WTC11 (cell line): ENCODE measurements at regions not wholly inside any gene's neighbourhood (a gene's known extent, or its start where the extent isn't known, plus 50 kb on each side); places are given as distances from the start of the nearest gene placed in this dataset.

ENCODE experiments used
- ATAC-seq: fragments of 200-7000 bp; cut with Tn5 transposase; 2 replicates; pipeline ENCODE4 v1.10.0; 2021; ENCODE audit warnings: mild to moderate bottlenecking, moderate library complexity
- CTCF ChIA-PET: fragments of 300-600 bp; sonication (Branson Sonifier 250); formaldehyde crosslinking; loops from one replicate; lab custom pipeline; 2021; ENCODE audit warnings: antibody characterized with exemption; lab: Charles Lee
- POLR2A ChIA-PET: fragments of 350-600 bp; sonication (Branson Sonifier 250); formaldehyde crosslinking; loops from one replicate; lab custom pipeline; 2021; ENCODE audit warnings: antibody characterized with exemption; lab: Charles Lee
- DNase-seq: peaks from one replicate; pipeline ENCODE4 v3.0.0; 2021; ENCODE audit warnings: low spot score
- H3K27ac Mint-ChIP-seq: 2 replicates; pipeline ENCODE4 v1.8.0; 2021; ENCODE audit warnings: mixed read lengths
- H3K27me3 Mint-ChIP-seq: 2 replicates; pipeline ENCODE4 v1.8.0; 2021; ENCODE audit warnings: low read depth, mild to moderate bottlenecking, moderate library complexity, mixed read lengths
- H3K36me3 Mint-ChIP-seq: 2 replicates; pipeline ENCODE4 v1.8.0; 2021; ENCODE audit warnings: mixed read lengths
- H3K4me1 Mint-ChIP-seq: 2 replicates; pipeline ENCODE4 v1.8.0; 2022; ENCODE audit warnings: mixed read lengths
- H3K4me3 Mint-ChIP-seq: 2 replicates; pipeline ENCODE4 v1.8.0; 2021; ENCODE audit warnings: mild to moderate bottlenecking, moderate library complexity, mixed read lengths
- H3K9me3 Mint-ChIP-seq: 2 replicates; pipeline ENCODE4 v1.8.0; 2021; ENCODE audit warnings: mixed read lengths
- FOXK1 ChIP-seq: sonication (generic); formaldehyde crosslinking; IDR thresholded peaks from 2 replicates; pipeline ENCODE4 v1.8.0; 2022; ENCODE audit warnings: mild to moderate bottlenecking, moderate library complexity, missing genetic modification reagents
- FOXP1 ChIP-seq: sonication (generic); formaldehyde crosslinking; IDR thresholded peaks from 2 replicates; pipeline ENCODE4 v1.8.0; 2022; ENCODE audit warnings: missing genetic modification reagents, mild to moderate bottlenecking, moderate library complexity, borderline replicate concordance
- JUN ChIP-seq: sonication (generic); formaldehyde crosslinking; IDR thresholded peaks from 2 replicates; pipeline ENCODE4 v1.8.0; 2023; ENCODE audit warnings: mild to moderate bottlenecking, missing genetic modification reagents
- MXD4 ChIP-seq: fragments of 250-450 bp; sonication (Bioruptor Pico); IDR thresholded peaks from 2 replicates; pipeline ENCODE4 v1.8.0; 2021; ENCODE audit warnings: mild to moderate bottlenecking, moderate library complexity, borderline replicate concordance
- TP53 ChIP-seq: sonication (generic); formaldehyde crosslinking; IDR thresholded peaks from 2 replicates; pipeline ENCODE4 v1.8.1; 2023; ENCODE audit warnings: mild to moderate bottlenecking, missing genetic modification reagents
- ZNF121 ChIP-seq: sonication (generic); formaldehyde crosslinking; IDR thresholded peaks from 2 replicates; pipeline ENCODE4 v1.8.0; 2023; ENCODE audit warnings: missing genetic modification reagents
- ZNF263 ChIP-seq: sonication (generic); formaldehyde crosslinking; IDR thresholded peaks from 2 replicates; pipeline ENCODE4 v1.8.1; 2022; ENCODE audit warnings: low read depth, mild to moderate bottlenecking, moderate library complexity, missing genetic modification reagents
- ZNF671 ChIP-seq: fragments of 250-450 bp; sonication (Bioruptor Pico); IDR thresholded peaks from 2 replicates; pipeline ENCODE4 v1.8.0; 2021; ENCODE audit warnings: mild to moderate bottlenecking
- TF ChIP-seq, protein P1 (sequence below): sonication (generic); formaldehyde crosslinking; IDR thresholded peaks from 2 replicates; pipeline ENCODE4 v1.8.1; 2023; ENCODE audit warnings: mild to moderate bottlenecking, missing genetic modification reagents, borderline replicate concordance
- TF ChIP-seq, protein P2 (sequence below): fragments of 250-450 bp; sonication (Bioruptor Pico); IDR thresholded peaks from 2 replicates; pipeline ENCODE4 v2.1.2; 2022; ENCODE audit warnings: mild to moderate bottlenecking, moderate library complexity
- TF ChIP-seq, protein P3 (sequence below): sonication (generic); formaldehyde crosslinking; IDR thresholded peaks from 2 replicates; pipeline ENCODE4 v1.8.1; 2022; ENCODE audit warnings: mild to moderate bottlenecking, moderate library complexity, missing genetic modification reagents
- TF ChIP-seq, protein P4 (sequence below): sonication (generic); formaldehyde crosslinking; IDR thresholded peaks from 2 replicates; pipeline ENCODE4 v1.8.0; 2023; ENCODE audit warnings: missing genetic modification reagents
- TF ChIP-seq, protein P5 (sequence below): sonication (generic); formaldehyde crosslinking; IDR thresholded peaks from 2 replicates; pipeline ENCODE4 v1.8.1; 2023; ENCODE audit warnings: mild to moderate bottlenecking, missing genetic modification reagents
- TF ChIP-seq, protein P6 (sequence below): sonication (generic); formaldehyde crosslinking; IDR thresholded peaks from 2 replicates; pipeline ENCODE4 v1.8.0; 2022; ENCODE audit warnings: missing genetic modification reagents
- TF ChIP-seq, protein P7 (sequence below): fragments of 250-450 bp; sonication (Bioruptor Pico); IDR thresholded peaks from 2 replicates; pipeline ENCODE4 v1.9.0; 2021; ENCODE audit warnings: mild to moderate bottlenecking, borderline replicate concordance
- TF ChIP-seq, protein P8 (sequence below): sonication (generic); formaldehyde crosslinking; IDR thresholded peaks from 2 replicates; pipeline ENCODE4 v1.8.0; 2022; ENCODE audit warnings: mild to moderate bottlenecking, missing genetic modification reagents
- TF ChIP-seq, protein P9 (sequence below): fragments of 250-450 bp; sonication (Bioruptor Pico); IDR thresholded peaks from 2 replicates; pipeline ENCODE4 v1.8.0; 2021; ENCODE audit warnings: mild to moderate bottlenecking

DNA sequence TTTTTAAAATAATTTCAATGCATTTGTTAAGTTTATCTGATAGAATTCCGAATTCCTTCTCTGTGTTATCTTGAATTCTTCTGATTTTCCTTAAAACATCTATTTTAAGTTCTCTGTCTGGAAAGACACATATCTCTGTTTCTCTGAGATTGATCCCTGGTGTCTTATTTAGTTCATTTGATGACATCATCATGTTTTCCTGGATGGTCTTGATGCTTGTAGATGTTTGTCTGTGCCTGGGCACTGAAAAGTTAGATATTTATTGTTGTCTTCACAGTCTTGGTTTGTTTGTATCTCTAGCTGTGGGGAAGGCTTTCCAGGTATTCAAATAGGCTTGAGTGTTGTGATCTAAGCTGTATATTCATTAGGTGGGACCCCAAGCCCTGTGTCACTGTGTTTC, 1028.8 kb downstream of the GLUD2 start (continued):
- TF ChIP-seq, protein P1, sequence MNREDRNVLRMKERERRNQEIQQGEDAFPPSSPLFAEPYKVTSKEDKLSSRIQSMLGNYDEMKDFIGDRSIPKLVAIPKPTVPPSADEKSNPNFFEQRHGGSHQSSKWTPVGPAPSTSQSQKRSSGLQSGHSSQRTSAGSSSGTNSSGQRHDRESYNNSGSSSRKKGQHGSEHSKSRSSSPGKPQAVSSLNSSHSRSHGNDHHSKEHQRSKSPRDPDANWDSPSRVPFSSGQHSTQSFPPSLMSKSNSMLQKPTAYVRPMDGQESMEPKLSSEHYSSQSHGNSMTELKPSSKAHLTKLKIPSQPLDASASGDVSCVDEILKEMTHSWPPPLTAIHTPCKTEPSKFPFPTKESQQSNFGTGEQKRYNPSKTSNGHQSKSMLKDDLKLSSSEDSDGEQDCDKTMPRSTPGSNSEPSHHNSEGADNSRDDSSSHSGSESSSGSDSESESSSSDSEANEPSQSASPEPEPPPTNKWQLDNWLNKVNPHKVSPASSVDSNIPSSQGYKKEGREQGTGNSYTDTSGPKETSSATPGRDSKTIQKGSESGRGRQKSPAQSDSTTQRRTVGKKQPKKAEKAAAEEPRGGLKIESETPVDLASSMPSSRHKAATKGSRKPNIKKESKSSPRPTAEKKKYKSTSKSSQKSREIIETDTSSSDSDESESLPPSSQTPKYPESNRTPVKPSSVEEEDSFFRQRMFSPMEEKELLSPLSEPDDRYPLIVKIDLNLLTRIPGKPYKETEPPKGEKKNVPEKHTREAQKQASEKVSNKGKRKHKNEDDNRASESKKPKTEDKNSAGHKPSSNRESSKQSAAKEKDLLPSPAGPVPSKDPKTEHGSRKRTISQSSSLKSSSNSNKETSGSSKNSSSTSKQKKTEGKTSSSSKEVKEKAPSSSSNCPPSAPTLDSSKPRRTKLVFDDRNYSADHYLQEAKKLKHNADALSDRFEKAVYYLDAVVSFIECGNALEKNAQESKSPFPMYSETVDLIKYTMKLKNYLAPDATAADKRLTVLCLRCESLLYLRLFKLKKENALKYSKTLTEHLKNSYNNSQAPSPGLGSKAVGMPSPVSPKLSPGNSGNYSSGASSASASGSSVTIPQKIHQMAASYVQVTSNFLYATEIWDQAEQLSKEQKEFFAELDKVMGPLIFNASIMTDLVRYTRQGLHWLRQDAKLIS (CRISPR knock-in tag): no peak
- TF ChIP-seq, protein P2, sequence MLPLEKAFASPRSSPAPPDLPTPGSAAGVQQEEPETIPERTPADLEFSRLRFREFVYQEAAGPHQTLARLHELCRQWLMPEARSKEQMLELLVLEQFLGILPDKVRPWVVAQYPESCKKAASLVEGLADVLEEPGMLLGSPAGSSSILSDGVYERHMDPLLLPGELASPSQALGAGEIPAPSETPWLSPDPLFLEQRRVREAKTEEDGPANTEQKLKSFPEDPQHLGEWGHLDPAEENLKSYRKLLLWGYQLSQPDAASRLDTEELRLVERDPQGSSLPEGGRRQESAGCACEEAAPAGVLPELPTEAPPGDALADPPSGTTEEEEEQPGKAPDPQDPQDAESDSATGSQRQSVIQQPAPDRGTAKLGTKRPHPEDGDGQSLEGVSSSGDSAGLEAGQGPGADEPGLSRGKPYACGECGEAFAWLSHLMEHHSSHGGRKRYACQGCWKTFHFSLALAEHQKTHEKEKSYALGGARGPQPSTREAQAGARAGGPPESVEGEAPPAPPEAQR: no peak
- TF ChIP-seq ZNF121 (CRISPR knock-in tag): no peak
- TF ChIP-seq, protein P3, sequence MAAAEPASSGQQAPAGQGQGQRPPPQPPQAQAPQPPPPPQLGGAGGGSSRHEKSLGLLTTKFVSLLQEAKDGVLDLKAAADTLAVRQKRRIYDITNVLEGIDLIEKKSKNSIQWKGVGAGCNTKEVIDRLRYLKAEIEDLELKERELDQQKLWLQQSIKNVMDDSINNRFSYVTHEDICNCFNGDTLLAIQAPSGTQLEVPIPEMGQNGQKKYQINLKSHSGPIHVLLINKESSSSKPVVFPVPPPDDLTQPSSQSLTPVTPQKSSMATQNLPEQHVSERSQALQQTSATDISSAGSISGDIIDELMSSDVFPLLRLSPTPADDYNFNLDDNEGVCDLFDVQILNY: no peak
- no peak for TF ChIP-seq FOXK1 (CRISPR knock-in tag)
- TF ChIP-seq, protein P4, sequence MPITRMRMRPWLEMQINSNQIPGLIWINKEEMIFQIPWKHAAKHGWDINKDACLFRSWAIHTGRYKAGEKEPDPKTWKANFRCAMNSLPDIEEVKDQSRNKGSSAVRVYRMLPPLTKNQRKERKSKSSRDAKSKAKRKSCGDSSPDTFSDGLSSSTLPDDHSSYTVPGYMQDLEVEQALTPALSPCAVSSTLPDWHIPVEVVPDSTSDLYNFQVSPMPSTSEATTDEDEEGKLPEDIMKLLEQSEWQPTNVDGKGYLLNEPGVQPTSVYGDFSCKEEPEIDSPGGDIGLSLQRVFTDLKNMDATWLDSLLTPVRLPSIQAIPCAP (CRISPR knock-in tag): no peak
- TF ChIP-seq, protein P5, sequence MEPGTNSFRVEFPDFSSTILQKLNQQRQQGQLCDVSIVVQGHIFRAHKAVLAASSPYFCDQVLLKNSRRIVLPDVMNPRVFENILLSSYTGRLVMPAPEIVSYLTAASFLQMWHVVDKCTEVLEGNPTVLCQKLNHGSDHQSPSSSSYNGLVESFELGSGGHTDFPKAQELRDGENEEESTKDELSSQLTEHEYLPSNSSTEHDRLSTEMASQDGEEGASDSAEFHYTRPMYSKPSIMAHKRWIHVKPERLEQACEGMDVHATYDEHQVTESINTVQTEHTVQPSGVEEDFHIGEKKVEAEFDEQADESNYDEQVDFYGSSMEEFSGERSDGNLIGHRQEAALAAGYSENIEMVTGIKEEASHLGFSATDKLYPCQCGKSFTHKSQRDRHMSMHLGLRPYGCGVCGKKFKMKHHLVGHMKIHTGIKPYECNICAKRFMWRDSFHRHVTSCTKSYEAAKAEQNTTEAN (CRISPR knock-in tag): no peak
- TF ChIP-seq, protein P6, sequence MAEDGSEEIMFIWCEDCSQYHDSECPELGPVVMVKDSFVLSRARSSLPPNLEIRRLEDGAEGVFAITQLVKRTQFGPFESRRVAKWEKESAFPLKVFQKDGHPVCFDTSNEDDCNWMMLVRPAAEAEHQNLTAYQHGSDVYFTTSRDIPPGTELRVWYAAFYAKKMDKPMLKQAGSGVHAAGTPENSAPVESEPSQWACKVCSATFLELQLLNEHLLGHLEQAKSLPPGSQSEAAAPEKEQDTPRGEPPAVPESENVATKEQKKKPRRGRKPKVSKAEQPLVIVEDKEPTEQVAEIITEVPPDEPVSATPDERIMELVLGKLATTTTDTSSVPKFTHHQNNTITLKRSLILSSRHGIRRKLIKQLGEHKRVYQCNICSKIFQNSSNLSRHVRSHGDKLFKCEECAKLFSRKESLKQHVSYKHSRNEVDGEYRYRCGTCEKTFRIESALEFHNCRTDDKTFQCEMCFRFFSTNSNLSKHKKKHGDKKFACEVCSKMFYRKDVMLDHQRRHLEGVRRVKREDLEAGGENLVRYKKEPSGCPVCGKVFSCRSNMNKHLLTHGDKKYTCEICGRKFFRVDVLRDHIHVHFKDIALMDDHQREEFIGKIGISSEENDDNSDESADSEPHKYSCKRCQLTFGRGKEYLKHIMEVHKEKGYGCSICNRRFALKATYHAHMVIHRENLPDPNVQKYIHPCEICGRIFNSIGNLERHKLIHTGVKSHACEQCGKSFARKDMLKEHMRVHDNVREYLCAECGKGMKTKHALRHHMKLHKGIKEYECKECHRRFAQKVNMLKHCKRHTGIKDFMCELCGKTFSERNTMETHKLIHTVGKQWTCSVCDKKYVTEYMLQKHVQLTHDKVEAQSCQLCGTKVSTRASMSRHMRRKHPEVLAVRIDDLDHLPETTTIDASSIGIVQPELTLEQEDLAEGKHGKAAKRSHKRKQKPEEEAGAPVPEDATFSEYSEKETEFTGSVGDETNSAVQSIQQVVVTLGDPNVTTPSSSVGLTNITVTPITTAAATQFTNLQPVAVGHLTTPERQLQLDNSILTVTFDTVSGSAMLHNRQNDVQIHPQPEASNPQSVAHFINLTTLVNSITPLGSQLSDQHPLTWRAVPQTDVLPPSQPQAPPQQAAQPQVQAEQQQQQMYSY: no peak
- TF ChIP-seq TP53 (CRISPR knock-in tag): no peak
- TF ChIP-seq ZNF671 (CRISPR knock-in tag): no peak
- no peak for TF ChIP-seq FOXP1
- TF ChIP-seq JUN (CRISPR knock-in tag): no peak

DNA sequence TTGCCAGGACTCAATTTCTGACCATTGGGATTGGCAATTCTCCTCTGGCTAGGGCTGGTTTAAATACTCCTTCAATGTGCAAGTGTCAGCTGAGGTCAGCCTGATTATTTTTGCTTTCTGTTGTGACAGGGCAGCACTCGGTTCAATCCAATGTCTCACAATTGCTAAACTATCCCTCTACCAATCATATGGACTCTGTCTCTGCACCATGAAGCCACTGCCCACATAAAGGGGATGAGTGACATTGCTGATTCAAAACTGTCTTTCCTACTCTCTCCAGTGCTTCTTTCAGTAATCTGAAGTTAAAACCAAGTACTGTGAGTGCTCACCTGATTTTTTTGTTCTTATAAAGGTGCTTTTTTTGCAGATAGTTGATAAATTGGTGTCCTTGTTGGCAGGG, 1030.7 kb downstream of the GLUD2 start:
- H3K4me3 Mint-ChIP-seq: no peak overlapping the region
- H3K27me3 Mint-ChIP-seq: no peaks in the 10 kb centered on the region
- ATAC-seq (no peak), DNase-seq (no peak)
- peaks cover 6% of the 10 kb centered on the region for H3K9me3 Mint-ChIP-seq
- CTCF ChIA-PET: no interaction called here
- H3K36me3 Mint-ChIP-seq: no peaks in the 10 kb centered on the region
- no peaks in the 10 kb centered on the region for H3K4me1 Mint-ChIP-seq
- POLR2A ChIA-PET: no interaction called here
- H3K27ac Mint-ChIP-seq: no peak overlapping the region
- TF ChIP-seq, protein P7, sequence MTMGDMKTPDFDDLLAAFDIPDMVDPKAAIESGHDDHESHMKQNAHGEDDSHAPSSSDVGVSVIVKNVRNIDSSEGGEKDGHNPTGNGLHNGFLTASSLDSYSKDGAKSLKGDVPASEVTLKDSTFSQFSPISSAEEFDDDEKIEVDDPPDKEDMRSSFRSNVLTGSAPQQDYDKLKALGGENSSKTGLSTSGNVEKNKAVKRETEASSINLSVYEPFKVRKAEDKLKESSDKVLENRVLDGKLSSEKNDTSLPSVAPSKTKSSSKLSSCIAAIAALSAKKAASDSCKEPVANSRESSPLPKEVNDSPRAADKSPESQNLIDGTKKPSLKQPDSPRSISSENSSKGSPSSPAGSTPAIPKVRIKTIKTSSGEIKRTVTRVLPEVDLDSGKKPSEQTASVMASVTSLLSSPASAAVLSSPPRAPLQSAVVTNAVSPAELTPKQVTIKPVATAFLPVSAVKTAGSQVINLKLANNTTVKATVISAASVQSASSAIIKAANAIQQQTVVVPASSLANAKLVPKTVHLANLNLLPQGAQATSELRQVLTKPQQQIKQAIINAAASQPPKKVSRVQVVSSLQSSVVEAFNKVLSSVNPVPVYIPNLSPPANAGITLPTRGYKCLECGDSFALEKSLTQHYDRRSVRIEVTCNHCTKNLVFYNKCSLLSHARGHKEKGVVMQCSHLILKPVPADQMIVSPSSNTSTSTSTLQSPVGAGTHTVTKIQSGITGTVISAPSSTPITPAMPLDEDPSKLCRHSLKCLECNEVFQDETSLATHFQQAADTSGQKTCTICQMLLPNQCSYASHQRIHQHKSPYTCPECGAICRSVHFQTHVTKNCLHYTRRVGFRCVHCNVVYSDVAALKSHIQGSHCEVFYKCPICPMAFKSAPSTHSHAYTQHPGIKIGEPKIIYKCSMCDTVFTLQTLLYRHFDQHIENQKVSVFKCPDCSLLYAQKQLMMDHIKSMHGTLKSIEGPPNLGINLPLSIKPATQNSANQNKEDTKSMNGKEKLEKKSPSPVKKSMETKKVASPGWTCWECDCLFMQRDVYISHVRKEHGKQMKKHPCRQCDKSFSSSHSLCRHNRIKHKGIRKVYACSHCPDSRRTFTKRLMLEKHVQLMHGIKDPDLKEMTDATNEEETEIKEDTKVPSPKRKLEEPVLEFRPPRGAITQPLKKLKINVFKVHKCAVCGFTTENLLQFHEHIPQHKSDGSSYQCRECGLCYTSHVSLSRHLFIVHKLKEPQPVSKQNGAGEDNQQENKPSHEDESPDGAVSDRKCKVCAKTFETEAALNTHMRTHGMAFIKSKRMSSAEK (CRISPR knock-in tag): no peak
- TF ChIP-seq, protein P8, sequence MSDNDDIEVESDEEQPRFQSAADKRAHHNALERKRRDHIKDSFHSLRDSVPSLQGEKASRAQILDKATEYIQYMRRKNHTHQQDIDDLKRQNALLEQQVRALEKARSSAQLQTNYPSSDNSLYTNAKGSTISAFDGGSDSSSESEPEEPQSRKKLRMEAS (CRISPR knock-in tag): no peak
- TF ChIP-seq MXD4 (no peak), ZNF263 (CRISPR knock-in tag) (no peak)
- TF ChIP-seq, protein P9, sequence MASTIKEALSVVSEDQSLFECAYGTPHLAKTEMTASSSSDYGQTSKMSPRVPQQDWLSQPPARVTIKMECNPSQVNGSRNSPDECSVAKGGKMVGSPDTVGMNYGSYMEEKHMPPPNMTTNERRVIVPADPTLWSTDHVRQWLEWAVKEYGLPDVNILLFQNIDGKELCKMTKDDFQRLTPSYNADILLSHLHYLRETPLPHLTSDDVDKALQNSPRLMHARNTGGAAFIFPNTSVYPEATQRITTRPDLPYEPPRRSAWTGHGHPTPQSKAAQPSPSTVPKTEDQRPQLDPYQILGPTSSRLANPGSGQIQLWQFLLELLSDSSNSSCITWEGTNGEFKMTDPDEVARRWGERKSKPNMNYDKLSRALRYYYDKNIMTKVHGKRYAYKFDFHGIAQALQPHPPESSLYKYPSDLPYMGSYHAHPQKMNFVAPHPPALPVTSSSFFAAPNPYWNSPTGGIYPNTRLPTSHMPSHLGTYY (CRISPR knock-in tag): no peak
